GF-D8 (cell line): ENCODE measurements at regions not wholly inside any gene's neighbourhood (a gene's known extent, or its start where the extent isn't known, plus 50 kb on each side); places are given as distances from the start of the nearest gene placed in this dataset.

ENCODE experiments used
- DNase-seq: peaks from one replicate; lab custom pipeline; 2025; lab: John Stamatoyannopoulos, UW

GRCh38 chr7:84297616-84298015 is 103.0 kb upstream of the SEMA3A start:
- DNase-seq: no peak

- DNase-seq: no peak
These were observed 100.4 kb upstream of the SEMA3A start for GRCh38 chr7:84294847-84295455.

DNA sequence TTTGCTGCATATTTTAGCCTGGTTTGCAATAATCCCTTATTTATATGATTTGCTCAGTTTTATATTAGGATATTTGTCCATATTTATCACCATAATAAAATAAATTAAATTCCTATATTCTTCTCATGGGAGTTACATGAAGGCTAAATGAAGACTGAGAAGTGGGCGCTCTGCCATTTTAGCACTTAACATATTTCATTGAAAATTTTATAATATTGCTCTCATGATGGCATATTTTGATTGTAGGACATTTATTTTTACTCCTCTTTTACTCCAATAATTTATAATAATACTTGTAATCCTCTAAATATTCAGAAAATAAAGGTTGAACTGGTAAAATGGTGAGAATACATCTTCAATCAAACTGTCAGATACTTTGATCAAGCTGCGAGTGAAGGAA is 99.8 kb upstream of the SEMA3A start:
- DNase-seq: no peak

- DNase-seq: no peak
These were observed 97.2 kb upstream of the SEMA3A start for GRCh38 chr7:84291756-84292155.

- DNase-seq: no peak
These were observed 89.2 kb upstream of the SEMA3A start for GRCh38 chr7:84283798-84284197.

DNA sequence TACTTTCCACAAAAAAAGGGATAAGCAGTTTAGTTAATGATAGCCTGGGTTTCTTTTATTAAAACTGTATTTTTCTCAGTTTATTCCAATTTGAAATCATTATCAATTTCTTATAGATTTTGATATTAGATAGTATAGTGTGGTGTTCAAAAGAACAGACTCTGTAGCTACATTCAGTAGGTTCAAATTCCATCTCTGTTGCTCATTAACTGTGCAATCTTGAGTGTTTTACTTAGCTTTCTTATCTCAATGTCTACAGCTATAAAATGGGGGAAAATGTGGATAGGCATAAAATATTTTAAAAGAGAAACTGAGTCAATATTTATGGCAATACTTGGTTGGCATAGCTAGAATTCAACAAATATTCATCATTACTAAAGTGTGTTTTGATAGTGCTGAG is 86.9 kb upstream of the SEMA3A start:
- no peak for DNase-seq

DNA sequence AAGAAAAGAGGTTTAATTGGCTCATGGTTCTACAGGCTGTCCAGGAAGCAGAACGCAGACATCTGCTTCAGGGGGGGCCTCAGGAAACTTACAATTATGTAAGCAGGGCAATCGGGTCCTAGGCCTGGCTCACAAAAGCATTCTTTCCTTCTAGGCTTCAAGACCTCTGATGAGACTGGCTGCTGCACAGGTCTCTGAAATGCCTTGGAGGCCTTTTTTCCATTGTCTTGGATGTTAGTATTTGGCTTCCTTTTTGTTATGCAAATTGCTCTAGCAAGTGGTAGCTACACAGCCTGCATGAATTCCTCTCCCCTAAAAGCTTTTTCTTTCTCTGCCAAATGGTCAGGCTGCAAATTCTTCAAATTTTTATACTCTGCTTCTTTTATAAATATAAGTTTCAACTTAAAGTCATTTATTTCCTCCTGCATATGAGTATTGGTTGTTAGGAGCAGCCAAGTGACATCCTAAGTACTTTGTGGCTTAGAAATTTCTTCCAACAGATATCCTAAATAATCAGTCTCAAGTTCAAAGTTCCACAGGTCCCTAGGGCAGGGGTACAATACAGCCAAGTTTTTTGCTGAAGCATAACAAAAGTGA is 83.1 kb upstream of the SEMA3A start:
- no peak for DNase-seq

DNA sequence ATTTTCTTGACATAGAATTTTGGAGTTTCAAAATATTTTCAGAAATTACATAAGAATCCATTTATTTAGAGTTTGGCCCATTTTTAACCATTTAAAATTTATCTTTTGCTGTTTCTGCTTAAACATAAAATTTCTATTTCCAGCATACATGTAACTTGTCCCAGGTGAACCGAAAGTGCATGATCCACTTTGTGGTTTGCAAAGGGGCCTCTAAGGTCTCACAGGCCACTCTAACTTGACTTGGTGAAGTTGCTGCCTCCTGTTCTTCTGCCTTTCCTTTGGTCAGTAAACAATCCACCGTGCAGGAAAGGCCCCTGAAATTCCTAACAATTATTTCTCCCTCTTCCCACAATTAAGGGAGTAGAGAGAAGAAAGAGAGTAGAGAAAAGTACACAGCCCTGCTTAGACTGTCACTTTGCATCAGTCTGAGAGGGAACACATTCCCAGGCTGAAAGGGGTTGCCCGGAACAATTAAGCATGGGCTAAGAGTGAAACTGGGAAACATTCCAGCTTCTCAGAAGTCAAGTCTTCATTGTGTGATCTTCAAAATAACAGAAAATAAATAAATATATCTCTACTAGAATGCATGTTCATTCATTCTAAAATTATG is 79.5 kb upstream of the SEMA3A start:
- no peak for DNase-seq

GRCh38 chr7:84271543-84271942 is 77.0 kb upstream of the SEMA3A start:
- no peak for DNase-seq

- DNase-seq: no peak
These were observed 69.8 kb upstream of the SEMA3A start for GRCh38 chr7:84264396-84264795.

DNA sequence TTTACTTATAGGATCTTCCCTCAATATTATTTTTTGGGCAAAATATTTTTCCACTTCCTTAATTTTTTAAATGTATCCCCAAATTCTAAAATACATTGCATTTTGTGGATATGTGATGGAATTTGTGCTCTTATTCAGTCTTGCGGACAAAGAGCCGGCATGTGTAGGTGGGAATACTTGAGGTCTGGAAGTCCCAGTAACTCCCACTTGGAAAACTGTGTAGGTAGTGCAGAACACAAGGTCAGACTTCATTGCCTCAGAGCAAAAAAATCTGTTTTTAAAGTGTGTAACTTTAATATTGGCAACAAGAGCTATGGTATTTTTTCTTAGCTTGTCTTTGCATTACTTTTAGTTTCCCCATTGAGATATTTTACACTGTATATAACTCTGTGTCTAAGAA is 68.5 kb upstream of the SEMA3A start:
- no peak for DNase-seq

DNA sequence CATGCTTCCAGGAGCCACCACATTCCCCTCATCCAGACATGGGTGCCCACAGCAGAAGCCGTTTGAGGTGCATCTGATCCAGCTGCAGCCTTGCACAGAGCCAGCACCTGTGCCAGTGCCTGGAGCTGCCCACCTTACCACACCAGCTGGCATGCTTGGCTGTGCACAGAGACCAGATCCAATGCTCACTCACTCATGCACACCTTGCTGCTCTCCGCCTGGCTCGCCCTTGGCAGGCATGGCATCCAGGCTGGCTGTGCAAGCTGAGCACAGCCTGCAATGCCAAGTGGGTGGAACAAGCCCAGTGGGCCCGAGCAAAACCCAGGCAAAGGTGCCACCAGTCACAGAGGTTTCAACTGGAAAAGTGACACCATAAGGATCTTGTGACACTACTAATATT is 66.9 kb upstream of the SEMA3A start:
- no peak for DNase-seq

DNA sequence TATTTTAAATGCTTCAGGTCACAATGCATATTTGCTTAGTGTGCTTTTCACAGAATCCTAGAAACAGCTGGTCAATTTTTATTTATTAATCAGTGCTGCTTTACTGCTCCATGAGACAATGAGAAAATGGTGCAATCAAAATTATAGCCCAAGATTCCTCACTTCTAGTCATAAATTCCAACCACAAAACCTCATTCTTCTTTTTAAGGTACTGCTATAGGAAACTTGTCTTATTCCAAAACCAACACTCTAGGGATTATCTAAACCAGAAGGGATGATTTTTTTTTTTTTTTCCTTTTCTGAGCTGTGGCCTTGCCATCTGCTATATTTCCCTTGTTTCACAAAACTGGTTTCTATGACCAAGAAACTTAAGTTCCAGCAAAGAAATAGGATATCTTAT is 64.0 kb upstream of the SEMA3A start:
- DNase-seq: no peak

DNA sequence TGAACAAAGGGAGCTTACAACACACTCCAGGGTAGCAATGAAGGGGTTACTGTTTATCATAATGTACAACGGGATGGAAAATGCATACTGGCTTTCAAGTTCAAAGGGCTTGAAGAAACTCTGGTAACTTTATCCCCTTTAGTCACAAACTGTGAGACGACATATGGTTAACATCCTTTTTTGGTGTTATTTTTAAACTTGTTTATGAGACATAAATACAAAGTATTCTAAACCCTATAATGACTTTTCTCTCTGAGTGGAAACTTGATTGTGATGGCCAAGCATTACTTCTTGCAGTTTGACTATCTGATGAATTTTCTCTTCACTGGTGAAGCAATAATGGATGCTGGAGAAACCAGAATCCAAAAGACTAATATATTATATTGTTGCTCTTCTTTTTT is 62.0 kb upstream of the SEMA3A start:
- no peak for DNase-seq

GRCh38 chr7:84251277-84251781 is 56.7 kb upstream of the SEMA3A start:
- no peak for DNase-seq

GRCh38 chr7:84250452-84250851 is 55.9 kb upstream of the SEMA3A start:
- no peak for DNase-seq

- DNase-seq: no peak
These were observed 55.1 kb upstream of the SEMA3A start for GRCh38 chr7:84249656-84250055.

DNA sequence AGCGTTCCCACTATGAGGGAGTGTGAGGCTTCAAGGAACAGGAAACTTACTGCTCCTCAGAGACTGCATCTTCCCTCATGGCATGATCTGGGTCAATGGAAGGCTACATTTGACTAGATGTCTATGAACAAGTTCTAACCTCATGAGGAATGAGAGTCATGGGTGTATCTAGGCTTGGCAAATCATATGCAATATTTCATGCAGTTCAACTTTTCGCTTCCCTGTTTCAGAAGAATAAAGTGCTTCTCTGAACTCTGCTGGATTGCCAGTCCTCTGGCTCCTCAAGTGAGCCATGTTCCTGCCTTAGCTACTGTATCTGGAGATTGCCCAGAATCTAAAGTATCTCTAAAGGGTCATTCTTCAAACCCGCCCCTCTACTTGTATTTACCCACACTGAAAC is 54.3 kb upstream of the SEMA3A start:
- DNase-seq: no peak

DNA sequence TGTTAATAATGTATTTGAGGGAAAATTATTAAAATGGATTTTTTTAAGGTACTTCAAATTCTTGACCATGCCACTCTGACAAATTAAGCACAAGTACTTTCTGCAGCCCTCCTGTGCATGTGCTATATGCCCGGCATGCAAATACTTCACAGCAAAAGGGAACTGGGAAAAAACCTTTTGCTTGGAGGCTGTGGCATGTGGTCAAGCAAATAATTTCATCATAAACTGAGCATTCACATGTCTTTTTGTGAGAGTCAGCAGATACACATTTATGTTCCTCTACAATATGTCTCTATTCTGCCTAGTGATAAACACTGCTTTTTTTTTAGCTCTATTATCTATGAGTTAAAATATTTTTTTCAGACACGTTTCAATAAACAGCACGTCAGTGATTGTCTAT is 53.7 kb upstream of the SEMA3A start:
- DNase-seq: no peak

GRCh38 chr7:84247591-84247990 is 53.0 kb upstream of the SEMA3A start:
- DNase-seq: no peak

DNA sequence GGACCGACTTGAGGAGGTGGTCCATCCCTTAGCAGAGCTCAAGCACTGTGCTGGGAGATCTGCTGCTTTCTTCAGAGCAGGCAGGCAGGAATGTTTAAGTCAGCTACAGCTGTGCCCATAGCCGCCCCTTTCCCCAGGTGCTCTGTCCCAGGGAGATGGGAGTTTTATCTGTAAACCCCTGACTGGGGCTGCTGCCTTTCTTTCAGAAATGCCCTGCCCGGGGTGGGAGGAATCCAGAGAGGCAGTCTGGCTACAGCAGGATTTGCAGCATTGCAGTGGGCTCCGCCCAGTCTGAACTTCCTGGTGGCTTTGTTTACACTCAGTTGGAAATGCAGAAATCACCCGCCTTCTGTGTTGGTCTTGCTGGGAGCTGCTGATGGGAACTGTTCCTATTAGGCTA is 51.2 kb upstream of the SEMA3A start:
- DNase-seq: no peak
